GM19324 (cell line): ENCODE measurements at regions not wholly inside any gene's neighbourhood (a gene's known extent, or its start where the extent isn't known, plus 50 kb on each side); places are given as distances from the start of the nearest gene placed in this dataset.

ENCODE experiments used
- ATAC-seq: cut with Tn5 transposase; IDR thresholded peaks from one replicate; pipeline ENCODE4 v1.9.1; 2021; ENCODE audit warnings: mild to moderate bottlenecking, moderate library complexity; ENCODE audit not compliant: unreplicated experiment, low FRiP score

DNA sequence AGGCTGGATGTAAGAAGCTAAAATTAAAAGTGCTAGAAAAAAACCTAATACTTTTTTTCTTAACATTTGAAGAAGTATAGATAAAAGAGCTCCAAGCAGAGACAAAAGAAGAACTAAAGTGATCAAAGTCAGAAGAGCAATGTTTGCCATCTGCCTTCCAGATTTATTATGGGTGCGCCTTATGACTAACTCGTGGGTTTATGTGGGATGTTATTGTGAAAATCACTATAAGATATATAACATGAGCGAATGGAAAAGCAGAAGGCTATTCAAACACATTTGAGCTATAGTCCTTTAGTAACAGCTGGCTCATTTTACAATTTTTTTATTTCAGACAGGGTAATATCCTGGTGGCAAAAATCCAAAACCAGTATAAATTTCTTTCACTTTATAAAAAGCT lies 1040.7 kb downstream of the RAPGEF2 start:
- ATAC-seq: no peak

DNA sequence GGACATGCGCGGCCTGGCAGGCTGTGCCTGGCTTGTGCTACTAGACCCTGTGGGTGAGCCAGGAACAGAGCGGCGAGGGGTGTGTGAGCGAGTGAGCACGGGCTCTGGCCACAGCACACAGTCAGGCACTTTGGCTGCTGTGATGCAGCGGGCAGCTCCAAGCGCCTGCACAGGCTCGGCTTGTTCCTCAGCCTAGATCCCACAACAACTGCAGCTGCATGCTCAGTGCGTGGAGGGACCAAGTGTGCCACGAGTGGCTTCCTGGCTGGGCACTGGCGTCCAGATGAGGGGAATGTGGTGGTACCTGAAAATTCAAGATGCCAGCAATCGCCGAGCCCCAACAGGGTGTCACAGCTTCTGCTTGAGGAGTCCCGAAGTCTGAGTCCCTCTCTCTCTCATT lies 1056.6 kb downstream of the RAPGEF2 start:
- ATAC-seq: no peak

DNA sequence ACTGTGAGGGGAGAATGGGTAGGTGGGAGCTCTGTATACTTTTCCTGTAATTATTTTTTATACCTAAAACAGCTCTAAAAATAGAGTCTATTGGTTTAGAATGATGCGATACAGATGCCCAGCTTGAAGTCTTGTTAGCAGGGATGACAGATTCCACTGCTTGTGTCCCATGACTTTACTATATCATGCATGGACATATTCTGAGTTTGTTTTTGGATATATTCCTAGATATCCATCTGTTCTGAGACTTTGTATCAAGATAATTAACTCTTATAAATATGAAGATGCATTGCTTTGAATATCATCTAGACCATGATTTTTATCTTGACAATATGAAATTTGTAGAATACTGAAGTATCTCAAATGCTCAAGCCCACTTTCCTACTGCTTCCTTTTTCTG lies 1058.1 kb downstream of the RAPGEF2 start:
- no peak for ATAC-seq

DNA sequence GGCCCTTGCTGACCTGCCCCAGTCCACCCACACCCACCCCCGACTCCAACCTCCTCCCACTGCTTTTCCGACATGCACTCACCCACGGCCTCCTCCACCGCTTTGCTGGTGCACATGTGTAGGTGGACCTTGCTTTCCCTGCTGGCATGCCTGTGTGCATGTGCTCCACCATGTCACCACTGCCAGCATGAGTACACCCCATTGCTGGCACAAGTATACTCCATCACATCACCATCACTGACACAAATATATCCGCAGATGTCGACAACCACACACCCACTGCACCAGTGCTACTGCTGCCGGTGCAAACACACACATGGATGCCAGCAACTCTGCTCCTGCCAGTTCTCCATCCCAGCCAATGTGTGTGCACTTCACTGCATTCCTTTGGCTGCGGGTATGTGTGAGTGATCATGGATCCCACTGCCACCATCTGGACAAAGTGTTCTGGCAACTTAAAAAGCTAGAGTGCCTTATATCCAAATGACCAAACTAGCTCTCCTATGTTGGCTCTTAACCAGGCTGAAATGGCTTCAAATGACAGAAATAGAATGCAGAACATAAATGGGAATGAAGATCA lies 1072.3 kb downstream of the RAPGEF2 start:
- no peak for ATAC-seq

DNA sequence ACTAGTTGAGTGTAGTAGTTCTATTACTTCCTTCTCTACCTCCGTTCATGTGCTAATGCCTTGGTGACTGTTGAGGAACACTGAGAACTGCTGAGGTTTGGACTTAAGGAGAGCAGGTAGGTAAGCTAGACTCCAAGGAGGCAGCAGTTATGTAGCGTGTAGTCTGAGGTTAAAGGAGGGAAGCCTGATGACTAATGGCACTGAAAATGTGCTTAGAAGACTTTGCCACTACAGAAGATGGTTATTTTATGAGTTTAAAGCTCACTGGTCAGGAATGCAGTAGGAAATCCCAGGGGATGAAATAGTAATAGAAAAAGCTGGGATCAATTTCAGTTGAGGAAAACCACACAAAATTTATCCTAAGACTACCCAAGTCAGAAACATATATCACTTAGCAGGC lies 1077.3 kb downstream of the RAPGEF2 start:
- ATAC-seq: no peak

DNA sequence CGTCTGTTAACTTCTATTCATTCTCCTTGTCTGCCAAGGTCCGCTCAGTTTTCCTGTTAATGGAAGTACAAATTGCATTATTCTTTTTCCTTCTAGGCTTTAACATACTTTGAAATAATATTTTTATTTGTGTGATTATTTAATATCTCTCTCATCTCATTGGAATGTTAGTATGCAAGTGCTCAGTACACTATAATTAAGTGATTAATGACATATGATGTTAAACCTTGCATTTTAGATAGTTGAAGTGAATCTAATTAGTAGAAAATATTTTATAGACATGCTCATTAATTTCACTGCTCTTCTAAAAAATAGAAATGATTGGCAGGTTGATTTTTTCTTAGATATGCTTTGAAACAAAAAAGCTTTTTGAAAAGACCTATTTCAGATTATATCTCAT lies 1079.8 kb downstream of the RAPGEF2 start:
- no peak for ATAC-seq

DNA sequence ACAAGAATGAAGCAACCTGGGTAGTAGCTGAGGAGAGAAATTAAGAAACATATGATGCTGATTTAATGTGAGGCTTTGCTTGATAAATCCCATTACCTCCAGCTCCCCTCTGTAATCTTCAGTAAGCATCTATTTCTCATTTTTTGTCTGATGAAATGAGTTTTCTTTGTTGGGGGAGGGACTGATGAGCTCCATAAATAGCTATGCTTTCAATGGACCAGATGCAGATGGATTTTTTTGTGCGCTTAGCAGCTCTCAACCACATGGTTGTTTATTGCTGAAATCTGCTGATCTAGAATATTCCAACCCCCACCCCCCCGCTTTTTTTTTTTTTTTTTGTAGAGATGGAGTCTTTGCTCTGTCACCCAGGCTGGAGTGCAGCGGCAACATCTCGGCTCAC lies 1082.0 kb downstream of the RAPGEF2 start:
- ATAC-seq: no peak

DNA sequence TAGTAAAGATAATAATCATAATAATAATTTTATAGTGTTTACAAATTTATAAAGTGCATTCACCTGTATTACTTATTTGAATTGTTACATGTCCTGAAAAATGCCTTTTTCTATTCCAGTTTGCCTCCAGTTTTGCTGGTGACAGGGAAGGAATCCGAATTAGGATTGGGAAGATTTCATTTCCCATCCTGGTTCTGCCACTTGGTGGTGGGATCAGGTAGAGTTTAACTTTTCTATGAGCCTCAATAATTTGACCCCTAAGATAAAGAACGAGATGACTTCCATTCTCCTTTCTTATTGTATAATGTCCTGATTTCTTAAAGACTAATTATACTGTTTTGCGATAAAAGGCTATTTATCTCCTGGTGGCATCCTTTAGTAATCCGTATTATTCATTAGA lies 1090.9 kb downstream of the RAPGEF2 start:
- ATAC-seq: no peak

DNA sequence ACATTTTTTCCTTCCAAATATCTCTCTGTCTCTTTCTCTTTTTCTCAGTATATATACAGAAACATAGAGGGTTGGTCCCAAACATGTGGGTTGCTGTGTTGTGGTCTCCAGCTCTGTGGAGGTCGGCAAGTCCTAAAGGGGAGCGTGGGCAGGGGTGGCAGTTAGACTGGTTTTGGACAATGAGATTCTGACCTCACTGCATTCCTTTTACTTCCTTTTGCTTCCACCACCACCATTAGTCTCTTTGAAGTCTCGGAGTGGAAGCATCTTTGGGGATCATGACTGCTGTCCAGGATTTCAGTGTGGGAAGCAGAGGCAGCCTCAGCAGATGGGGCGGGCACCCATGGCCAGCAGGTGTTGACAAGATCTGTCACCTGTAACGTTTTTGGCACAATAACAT lies 1091.8 kb downstream of the RAPGEF2 start:
- no peak for ATAC-seq

DNA sequence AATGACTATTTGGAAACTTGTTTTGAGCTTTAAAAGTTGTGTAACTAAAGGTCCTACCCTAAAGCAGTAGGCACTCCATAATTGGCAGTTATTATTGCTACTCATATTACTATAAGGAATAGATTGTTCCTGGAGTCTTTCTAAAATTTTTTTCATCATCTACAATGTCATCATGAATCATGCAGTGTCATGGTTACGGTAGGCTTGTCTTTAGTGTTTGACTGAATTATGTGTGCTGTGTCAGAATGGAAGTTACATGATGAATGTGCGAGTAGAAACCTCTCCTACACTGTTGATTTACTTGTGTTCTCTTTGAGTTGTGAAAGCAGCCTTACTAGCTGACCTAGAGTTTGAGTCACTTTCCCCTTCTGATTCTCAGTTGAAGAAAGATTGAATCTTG lies 1099.9 kb downstream of the RAPGEF2 start:
- no peak for ATAC-seq

DNA sequence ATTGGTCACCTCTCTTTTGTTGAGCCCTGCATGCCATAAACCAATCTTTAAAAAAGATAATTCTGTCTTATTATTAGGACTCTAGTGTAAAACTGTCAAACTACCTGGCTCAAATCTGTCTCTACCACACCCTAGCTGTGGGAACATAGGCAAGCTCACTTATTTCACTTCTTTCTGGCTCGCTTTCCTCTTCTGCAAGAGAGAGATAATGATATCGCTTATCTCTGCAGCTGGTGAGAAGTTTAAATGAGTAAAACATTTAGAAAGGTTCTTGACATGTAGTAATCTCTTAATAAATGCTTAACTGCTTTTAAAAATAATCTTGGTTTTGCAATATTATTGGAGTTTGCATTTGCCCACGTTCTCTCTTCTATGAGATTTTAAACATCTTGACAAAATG lies 1109.2 kb downstream of the RAPGEF2 start:
- no peak for ATAC-seq

DNA sequence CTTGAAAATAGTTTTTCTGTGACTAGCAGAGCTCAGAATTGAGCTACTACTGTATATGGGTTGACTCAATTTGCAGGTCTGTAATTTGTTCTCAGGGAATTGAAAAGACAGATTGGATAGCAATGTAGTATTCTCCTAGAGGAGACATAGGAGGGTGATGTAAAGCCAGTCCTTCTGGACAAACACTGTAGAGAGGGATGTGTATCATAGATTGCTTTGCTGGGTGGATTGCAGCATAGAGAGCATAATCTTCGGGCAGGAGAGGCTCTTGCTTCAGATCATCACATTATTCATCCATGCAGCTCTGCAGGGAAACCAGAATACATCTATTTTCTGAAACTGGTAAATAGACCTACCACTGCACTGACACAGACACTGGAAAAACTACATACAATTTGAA lies 1110.5 kb downstream of the RAPGEF2 start:
- ATAC-seq: no peak

DNA sequence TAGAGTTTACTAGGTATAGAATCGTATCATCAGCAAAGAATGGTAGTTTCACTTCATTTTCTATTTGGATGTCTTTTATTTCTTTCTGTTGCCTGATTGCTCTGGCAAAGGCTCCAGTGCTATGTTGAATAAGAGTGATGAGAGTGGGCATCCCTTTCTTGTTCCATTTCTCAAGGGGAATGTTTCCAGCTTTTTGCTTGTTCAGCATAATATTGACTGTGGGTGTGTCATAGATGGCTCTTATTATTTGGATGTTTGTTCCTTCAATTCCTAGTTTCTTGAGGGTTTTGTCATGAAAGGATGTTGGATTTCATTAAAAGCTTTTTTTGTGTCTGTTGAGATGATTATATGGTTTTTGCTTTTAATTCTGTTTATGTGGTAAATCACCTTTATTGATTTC lies 1114.5 kb downstream of the RAPGEF2 start:
- ATAC-seq: no peak

DNA sequence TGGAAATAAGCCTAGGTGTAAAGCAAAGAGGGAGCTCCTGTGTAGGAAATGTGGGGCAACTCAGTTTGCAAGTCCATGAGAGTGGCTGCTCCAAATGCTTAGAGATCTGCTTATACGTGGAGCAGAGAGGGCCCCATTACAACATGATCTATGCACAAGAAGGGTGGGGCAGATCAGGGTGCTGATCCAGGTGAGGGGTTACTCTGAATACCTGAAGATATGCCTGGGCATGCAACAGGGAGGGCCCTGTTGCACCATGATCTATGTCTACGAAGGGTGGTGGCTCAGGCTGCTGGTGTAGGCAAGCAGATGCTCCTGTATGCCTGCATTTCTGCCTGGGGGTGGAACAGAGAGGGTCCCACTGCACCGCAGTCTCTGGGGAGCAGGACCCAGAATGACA lies 1121.2 kb downstream of the RAPGEF2 start:
- no peak for ATAC-seq

DNA sequence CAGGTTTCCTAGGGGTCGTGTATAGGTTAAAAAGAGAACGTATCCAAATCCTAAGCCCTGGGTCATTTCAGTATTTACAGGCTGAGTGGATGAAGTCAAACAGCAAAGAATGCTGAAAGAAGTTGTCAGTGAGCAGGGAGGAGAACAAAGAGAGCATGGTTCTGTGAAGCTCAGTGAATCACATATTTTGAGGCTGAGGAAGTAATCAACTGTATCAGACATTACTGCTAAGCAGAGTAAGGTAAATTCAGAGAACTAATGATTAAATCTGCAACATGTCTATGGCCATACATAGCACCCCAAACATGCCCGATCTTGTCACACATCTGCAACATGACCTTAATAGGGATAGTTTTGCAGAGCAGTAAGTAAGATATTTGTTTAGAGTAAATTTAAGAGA lies 1130.3 kb downstream of the RAPGEF2 start:
- ATAC-seq: no peak

DNA sequence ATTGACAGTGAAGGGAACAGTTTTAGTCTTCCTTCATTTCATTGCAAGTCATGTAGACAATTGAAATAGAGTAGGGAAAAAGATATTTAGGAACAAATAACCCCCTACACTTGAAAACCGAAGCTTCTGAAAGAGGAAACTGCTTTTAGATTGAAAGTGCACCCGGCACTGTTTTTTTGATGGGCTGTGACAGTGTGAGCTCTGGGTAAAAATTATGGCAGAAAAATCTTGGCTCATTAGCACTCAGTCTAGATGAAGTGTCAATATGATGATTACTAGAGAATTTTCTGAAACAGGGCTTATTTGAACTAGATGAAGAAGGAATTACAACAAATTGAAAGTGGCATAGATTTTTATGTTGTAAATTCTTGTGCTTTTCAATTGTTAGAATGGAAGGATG lies 1132.4 kb downstream of the RAPGEF2 start:
- ATAC-seq: no peak

DNA sequence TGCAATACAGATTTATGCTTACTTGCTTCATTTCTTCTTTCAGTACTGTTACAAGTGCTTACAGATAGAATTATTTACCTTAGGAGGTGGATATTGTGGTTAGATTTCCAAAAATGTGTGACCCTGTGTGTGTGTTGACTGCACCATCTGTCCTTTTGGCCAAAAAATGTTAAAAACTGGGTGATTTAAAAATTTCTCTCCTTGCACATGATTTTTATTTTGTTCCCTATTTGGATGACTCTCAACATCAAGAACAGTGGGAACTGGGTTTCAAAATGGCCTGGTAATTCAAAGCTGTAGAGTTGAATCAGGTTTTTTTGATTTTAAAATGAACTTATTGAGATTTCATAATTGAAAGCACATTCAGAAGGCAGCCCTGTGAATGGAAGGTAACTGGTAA lies 1132.9 kb downstream of the RAPGEF2 start:
- no peak for ATAC-seq

DNA sequence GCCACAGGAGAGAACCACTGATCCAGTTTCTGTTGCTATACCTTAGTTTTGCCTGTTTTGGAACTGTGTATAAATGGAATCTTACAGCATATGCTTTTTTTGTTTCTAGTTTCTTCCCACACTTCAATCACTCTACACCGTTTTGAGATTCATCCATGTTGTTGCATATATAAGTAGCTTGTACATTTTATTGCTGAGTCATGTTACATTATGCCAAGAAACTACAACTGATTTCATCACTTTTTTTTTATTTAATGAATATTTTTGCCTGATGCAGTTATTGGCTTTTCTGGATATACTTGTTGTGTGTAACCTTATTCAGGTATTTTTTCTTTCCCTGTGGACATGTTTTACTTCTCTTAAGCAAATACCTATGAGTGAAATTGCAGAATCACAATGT lies 1135.9 kb downstream of the RAPGEF2 start:
- no peak for ATAC-seq

DNA sequence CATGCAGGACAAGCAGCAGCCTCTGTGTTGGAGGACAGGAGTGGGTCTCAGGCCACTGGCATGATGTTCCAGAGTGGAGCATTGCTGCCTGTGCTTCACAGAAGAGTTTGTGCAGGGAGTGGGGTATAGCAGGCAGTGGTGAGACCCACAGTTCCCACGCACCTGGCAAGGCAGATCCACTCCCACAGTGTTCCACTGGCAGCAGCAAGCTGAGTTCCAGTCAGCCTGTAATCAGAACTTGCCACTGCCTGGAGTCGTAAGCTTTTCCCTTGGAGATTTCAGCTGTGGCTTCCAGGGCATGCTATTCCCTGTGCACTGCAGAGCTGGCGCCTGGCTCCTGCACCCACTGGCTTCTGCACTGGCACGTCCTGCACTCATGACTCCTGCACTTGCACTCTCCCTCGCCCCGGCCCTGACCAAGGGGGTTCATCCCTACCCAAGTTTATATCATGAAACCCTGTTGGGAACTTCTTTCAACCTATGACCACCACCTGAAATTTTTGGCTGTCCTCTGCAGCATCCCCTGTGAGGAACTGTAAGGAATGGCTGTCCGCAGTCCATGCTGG lies 1144.3 kb downstream of the RAPGEF2 start:
- ATAC-seq: no peak

DNA sequence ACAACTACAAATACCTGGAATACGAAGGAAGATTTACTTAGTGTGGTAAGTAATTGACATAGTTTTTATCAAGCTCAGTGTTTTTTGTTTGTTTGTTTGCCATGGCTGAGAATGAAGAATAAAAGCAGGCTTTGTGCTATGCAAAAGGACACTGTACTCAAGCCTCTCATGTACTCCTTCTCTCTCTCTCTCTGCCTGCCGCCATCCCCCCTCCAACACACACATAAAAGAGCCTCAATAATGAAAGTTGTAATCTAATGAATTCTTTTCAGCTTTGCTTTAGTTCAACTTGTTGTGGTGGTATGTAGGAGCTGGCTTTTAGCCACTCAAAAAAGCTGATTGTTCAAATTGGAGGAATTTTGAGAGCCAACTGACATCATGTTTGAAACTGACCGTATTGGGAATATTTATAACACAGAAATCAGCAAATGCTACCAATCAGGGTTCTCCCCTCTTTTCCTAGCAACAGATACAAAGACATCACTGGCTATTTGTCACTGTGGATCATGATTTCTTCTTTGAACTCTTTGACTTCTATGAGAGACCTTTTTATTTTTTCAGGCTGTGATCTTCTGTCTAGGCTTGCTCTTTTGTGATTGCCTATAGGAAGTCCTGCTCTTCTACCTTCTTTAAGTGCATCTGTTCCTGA lies 1148.8 kb downstream of the RAPGEF2 start:
- ATAC-seq: no peak

DNA sequence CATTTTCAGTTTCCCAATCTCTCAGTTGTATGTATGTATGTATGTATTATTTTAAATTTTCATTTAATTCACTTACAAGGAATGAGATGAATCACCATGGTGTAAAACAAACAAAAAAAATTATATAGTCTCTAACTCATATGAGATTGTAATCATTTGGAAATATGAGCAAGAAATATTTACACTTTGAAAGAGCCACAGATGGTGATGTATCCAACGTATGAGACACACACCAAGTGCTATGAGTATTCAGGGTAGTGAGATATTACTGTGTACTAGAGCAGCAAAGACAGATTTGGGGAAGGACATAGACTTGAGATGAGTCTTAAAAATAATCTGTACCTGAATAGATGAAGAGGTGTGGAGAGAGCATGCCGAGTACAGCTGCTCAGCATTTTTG lies 1154.4 kb downstream of the RAPGEF2 start:
- no peak for ATAC-seq

DNA sequence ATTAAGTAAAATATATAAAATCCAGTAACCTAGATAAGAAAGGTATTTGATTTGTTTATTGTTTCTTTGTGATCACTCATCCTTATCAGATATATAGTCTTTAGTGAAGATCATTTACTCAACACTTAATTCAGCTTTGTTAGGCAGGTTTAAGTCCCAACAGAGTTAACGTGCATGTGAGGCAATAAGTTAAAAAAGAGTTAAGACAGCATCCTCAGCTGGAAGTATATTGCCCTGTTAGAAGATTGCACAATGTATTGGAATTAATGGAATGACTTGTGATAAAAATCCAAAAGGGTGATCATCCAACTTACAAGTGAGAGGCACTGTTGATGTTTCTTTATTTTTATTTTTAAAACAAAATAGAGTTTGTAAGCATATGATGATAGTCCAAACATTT lies 1162.1 kb downstream of the RAPGEF2 start:
- no peak for ATAC-seq
